GM23338 (cell line): ENCODE measurements at regions not wholly inside any gene's neighbourhood (a gene's known extent, or its start where the extent isn't known, plus 50 kb on each side); places are given as distances from the start of the nearest gene placed in this dataset.
A peak's percentile ranks its signal among the peaks of the same experiment; 100 is the strongest.

Source experiments
- ATAC-seq: fragments of 200-7000 bp; cut with Tn5 transposase; 3 replicates; pipeline ENCODE4 v1.9.1; 2020
- DNase-seq: peaks from one replicate; pipeline ENCODE4 v3.0.0-alpha.2; 2015; ENCODE audit warnings: low spot score
- H2AFZ ChIP-seq: fragments of 200-600 bp; sonication (generic); 2 replicates; pipeline ENCODE4 v1.8.0; 2016; ENCODE audit warnings: antibody characterized with exemption, mild to moderate bottlenecking, moderate library complexity
- H3F3A ChIP-seq: fragments of 200-600 bp; sonication (generic); replicated peaks from 2 replicates; pipeline ENCODE4 v1.8.0; 2017; ENCODE audit warnings: antibody characterized with exemption, mixed run types, low read depth
- H3K27ac ChIP-seq: fragments of 200-600 bp; sonication (generic); 2 replicates; pipeline ENCODE4 v1.6.1; 2016; ENCODE audit warnings: low read depth
- H3K27me3 ChIP-seq: fragments of 200-600 bp; sonication (generic); 2 replicates; pipeline ENCODE4 v1.8.0; 2016; ENCODE audit warnings: mild to moderate bottlenecking, mixed run types, moderate library complexity; ENCODE audit not compliant: insufficient read depth
- H3K36me3 ChIP-seq: fragments of 200-600 bp; sonication (generic); 2 replicates; pipeline ENCODE4 v1.8.0; 2016; ENCODE audit warnings: mild to moderate bottlenecking; ENCODE audit not compliant: insufficient read depth
- H3K4me1 ChIP-seq: fragments of 200-600 bp; sonication (generic); 2 replicates; pipeline ENCODE4 v1.8.0; 2016; ENCODE audit warnings: mild to moderate bottlenecking, moderate library complexity; ENCODE audit not compliant: insufficient read depth
- H3K4me2 ChIP-seq: fragments of 200-600 bp; sonication (generic); 2 replicates; pipeline ENCODE4 v1.7.1; 2017; ENCODE audit warnings: mixed run types
- H3K4me3 ChIP-seq: fragments of 200-600 bp; sonication (generic); 2 replicates; pipeline ENCODE4 v1.6.1; 2016; ENCODE audit warnings: mixed run types
- H3K79me2 ChIP-seq: fragments of 200-600 bp; sonication (generic); replicated peaks from 2 replicates; pipeline ENCODE4 v1.8.0; 2017; ENCODE audit warnings: mild to moderate bottlenecking; ENCODE audit not compliant: insufficient read depth
- H3K9me2 ChIP-seq: fragments of 200-600 bp; sonication (generic); 2 replicates; pipeline ENCODE4 v1.8.0; 2017; ENCODE audit not compliant: insufficient read depth
- H4K20me1 ChIP-seq: fragments of 200-600 bp; sonication (generic); replicated peaks from 2 replicates; pipeline ENCODE4 v1.8.0; 2017; ENCODE audit warnings: mild to moderate bottlenecking; ENCODE audit not compliant: insufficient read depth
- H3K27ac Mint-ChIP-seq: 2 replicates; pipeline ENCODE4 v1.8.0; 2020; ENCODE audit warnings: inconsistent platforms, mild to moderate bottlenecking, moderate library complexity, mixed read lengths
- H3K27me3 Mint-ChIP-seq: 3 replicates; pipeline ENCODE4 v1.8.0; 2022; ENCODE audit warnings: low read depth, mild to moderate bottlenecking, moderate library complexity, mixed read lengths, inconsistent platforms; ENCODE audit not compliant: insufficient read depth, poor library complexity
- H3K36me3 Mint-ChIP-seq: 3 replicates; pipeline ENCODE4 v1.8.0; 2021; ENCODE audit warnings: low read depth, mild to moderate bottlenecking, inconsistent platforms, moderate library complexity, mixed read lengths
- H3K4me1 Mint-ChIP-seq: 3 replicates; pipeline ENCODE4 v1.8.0; 2020; ENCODE audit warnings: mild to moderate bottlenecking, inconsistent platforms, mixed read lengths
- H3K4me3 Mint-ChIP-seq: 3 replicates; pipeline ENCODE4 v1.8.0; 2021; ENCODE audit warnings: moderate library complexity, mild to moderate bottlenecking, inconsistent platforms, mixed read lengths
- H3K9me3 Mint-ChIP-seq: 3 replicates; pipeline ENCODE4 v1.8.0; 2020; ENCODE audit warnings: moderate library complexity, mild to moderate bottlenecking, inconsistent platforms, mixed read lengths
- CREB1 ChIP-seq: fragments of 250-450 bp; sonication (Bioruptor Pico); IDR thresholded peaks from 2 replicates; pipeline ENCODE4 v1.5.0; 2020; ENCODE audit warnings: low read depth, mild to moderate bottlenecking, moderate library complexity
- EZH2 ChIP-seq: fragments of 200-600 bp; sonication (generic); IDR thresholded peaks from one replicate; pipeline ENCODE4 v1.8.0; 2017; ENCODE audit warnings: antibody characterized with exemption, mild to moderate bottlenecking, low read depth; ENCODE audit not compliant: unreplicated experiment
- JUNB ChIP-seq: IDR thresholded peaks from one replicate; pipeline ENCODE4 v1.6.1; 2016; ENCODE audit warnings: antibody characterized with exemption; ENCODE audit not compliant: unreplicated experiment
- POLR2AphosphoS5 ChIP-seq: IDR thresholded peaks from 2 replicates; pipeline ENCODE4 v1.6.1; 2016; ENCODE audit warnings: antibody characterized with exemption, low read depth
- STAT1 ChIP-seq: IDR thresholded peaks from one replicate; pipeline ENCODE4 v1.6.1; 2016; ENCODE audit warnings: antibody characterized with exemption; ENCODE audit not compliant: unreplicated experiment
- ZNF331 ChIP-seq: fragments of 250-450 bp; sonication (Bioruptor Pico); IDR thresholded peaks from 2 replicates; pipeline ENCODE4 v1.5.0; 2020; ENCODE audit warnings: low read depth, mild to moderate bottlenecking, moderate library complexity
- TF ChIP-seq, protein P1 (sequence below): fragments of 250-450 bp; sonication (Bioruptor Pico); IDR thresholded peaks from 2 replicates; pipeline ENCODE4 v1.5.0; 2020; ENCODE audit warnings: mild to moderate bottlenecking, moderate library complexity
- TF ChIP-seq, protein P2 (sequence below): IDR thresholded peaks from one replicate; pipeline ENCODE4 v1.6.1; 2018; ENCODE audit warnings: antibody characterized with exemption; ENCODE audit not compliant: unreplicated experiment
- TF ChIP-seq, protein P3 (sequence below), 2 experiments: fragments of 200-600 bp in 1 of 2; sonication (generic) in 1 of 2; conservative IDR thresholded peaks; 2 replicates each; pipeline versions ENCODE4 v1.5.1 to v1.6.1; 2016 to 2017; ENCODE audit warnings: antibody characterized with exemption in 2 of 2, low read depth in 2 of 2, mild to moderate bottlenecking in 2 of 2, moderate library complexity in 1 of 2

DNA sequence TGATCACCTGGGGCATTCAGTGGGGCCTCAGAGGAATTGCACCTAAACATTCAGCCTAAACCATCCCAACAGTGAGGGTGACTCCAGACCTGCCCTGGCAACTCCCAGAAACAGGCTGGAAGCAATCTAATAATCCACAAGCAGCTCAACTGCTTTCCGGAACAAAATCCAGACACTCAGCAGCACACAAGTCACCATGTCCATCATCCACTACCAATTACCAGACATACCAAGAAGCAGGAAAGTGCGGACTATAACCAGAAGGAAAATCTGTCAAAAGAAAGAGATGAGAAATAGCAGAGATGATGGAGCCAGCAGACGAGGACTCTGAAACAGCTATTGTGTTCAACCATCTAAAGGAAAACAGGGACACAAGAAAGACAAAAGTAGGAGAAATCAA is 342.6 kb upstream of the ZMIZ1 start (continued):
- TF ChIP-seq, protein P1, sequence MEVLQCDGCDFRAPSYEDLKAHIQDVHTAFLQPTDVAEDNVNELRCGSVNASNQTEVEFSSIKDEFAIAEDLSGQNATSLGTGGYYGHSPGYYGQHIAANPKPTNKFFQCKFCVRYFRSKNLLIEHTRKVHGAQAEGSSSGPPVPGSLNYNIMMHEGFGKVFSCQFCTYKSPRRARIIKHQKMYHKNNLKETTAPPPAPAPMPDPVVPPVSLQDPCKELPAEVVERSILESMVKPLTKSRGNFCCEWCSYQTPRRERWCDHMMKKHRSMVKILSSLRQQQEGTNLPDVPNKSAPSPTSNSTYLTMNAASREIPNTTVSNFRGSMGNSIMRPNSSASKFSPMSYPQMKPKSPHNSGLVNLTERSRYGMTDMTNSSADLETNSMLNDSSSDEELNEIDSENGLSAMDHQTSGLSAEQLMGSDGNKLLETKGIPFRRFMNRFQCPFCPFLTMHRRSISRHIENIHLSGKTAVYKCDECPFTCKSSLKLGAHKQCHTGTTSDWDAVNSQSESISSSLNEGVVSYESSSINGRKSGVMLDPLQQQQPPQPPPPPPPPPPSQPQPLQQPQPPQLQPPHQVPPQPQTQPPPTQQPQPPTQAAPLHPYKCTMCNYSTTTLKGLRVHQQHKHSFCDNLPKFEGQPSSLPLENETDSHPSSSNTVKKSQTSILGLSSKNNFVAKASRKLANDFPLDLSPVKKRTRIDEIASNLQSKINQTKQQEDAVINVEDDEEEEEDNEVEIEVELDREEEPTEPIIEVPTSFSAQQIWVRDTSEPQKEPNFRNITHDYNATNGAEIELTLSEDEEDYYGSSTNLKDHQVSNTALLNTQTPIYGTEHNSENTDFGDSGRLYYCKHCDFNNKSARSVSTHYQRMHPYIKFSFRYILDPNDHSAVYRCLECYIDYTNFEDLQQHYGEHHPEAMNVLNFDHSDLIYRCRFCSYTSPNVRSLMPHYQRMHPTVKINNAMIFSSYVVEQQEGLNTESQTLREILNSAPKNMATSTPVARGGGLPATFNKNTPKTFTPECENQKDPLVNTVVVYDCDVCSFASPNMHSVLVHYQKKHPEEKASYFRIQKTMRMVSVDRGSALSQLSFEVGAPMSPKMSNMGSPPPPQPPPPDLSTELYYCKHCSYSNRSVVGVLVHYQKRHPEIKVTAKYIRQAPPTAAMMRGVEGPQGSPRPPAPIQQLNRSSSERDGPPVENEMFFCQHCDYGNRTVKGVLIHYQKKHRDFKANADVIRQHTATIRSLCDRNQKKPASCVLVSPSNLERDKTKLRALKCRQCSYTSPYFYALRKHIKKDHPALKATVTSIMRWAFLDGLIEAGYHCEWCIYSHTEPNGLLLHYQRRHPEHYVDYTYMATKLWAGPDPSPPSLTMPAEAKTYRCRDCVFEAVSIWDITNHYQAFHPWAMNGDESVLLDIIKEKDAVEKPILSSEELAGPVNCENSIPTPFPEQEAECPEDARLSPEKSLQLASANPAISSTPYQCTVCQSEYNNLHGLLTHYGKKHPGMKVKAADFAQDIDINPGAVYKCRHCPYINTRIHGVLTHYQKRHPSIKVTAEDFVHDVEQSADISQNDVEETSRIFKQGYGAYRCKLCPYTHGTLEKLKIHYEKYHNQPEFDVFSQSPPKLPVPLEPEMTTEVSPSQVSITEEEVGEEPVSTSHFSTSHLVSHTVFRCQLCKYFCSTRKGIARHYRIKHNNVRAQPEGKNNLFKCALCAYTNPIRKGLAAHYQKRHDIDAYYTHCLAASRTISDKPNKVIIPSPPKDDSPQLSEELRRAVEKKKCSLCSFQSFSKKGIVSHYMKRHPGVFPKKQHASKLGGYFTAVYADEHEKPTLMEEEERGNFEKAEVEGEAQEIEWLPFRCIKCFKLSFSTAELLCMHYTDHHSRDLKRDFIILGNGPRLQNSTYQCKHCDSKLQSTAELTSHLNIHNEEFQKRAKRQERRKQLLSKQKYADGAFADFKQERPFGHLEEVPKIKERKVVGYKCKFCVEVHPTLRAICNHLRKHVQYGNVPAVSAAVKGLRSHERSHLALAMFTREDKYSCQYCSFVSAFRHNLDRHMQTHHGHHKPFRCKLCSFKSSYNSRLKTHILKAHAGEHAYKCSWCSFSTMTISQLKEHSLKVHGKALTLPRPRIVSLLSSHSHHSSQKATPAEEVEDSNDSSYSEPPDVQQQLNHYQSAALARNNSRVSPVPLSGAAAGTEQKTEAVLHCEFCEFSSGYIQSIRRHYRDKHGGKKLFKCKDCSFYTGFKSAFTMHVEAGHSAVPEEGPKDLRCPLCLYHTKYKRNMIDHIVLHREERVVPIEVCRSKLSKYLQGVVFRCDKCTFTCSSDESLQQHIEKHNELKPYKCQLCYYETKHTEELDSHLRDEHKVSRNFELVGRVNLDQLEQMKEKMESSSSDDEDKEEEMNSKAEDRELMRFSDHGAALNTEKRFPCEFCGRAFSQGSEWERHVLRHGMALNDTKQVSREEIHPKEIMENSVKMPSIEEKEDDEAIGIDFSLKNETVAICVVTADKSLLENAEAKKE (CRISPR knock-in tag) = no peak
- TF ChIP-seq, protein P2, sequence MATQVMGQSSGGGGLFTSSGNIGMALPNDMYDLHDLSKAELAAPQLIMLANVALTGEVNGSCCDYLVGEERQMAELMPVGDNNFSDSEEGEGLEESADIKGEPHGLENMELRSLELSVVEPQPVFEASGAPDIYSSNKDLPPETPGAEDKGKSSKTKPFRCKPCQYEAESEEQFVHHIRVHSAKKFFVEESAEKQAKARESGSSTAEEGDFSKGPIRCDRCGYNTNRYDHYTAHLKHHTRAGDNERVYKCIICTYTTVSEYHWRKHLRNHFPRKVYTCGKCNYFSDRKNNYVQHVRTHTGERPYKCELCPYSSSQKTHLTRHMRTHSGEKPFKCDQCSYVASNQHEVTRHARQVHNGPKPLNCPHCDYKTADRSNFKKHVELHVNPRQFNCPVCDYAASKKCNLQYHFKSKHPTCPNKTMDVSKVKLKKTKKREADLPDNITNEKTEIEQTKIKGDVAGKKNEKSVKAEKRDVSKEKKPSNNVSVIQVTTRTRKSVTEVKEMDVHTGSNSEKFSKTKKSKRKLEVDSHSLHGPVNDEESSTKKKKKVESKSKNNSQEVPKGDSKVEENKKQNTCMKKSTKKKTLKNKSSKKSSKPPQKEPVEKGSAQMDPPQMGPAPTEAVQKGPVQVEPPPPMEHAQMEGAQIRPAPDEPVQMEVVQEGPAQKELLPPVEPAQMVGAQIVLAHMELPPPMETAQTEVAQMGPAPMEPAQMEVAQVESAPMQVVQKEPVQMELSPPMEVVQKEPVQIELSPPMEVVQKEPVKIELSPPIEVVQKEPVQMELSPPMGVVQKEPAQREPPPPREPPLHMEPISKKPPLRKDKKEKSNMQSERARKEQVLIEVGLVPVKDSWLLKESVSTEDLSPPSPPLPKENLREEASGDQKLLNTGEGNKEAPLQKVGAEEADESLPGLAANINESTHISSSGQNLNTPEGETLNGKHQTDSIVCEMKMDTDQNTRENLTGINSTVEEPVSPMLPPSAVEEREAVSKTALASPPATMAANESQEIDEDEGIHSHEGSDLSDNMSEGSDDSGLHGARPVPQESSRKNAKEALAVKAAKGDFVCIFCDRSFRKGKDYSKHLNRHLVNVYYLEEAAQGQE = no peak

DNA sequence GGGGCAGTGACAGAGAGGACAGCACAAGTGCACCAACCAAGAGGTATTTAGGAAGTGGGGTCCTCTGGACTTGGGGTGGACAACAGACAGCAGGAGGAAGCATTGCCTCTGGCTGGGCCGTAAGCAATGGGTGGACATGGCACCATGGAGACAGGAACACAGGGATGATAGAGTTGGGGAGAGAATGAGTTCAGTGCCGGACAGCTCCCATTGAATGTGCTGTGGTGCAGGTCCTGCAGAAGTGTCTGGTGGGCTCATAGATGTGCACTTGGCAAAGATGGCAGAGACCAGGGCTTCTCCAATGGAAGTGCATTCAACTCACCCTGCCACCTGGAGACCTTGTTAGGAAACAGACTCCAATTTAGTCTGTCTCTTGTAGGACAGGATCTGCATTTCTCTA is 341.5 kb upstream of the ZMIZ1 start:
- DNase-seq = no peak
- Mint-ChIP-seq H3K4me3 (no peak overlapping the region), H3K9me3 (no peaks in the 10 kb centered on the region), H3K36me3 (no peaks in the 10 kb centered on the region), H3K27ac (no peak overlapping the region), H3K27me3 (peaks cover 2% of the 10 kb centered on the region), H3K4me1 (no peaks in the 10 kb centered on the region)
- Histone ChIP-seq H4K20me1 (no peaks in the 10 kb centered on the region), H3K4me1 (no peaks in the 10 kb centered on the region), H3K79me2 (no peaks in the 10 kb centered on the region), H3K4me3 (no peak overlapping the region), H3K27ac (no peak overlapping the region), H3K36me3 (no peaks in the 10 kb centered on the region), H3K4me2 (no peak overlapping the region), H3F3A (no peaks in the 10 kb centered on the region), H2AFZ (no peak overlapping the region), H3K27me3 (no peaks in the 10 kb centered on the region), H3K9me2 (0 out of 2 replicates have a peak, but pooled peaks cover 4% of the 10 kb centered on the region)
- ATAC-seq = no peak
- TF ChIP-seq, protein P2 = peak; percentile 21
- TF ChIP-seq STAT1 (no peak), CREB1 (CRISPR knock-in tag) (no peak), POLR2AphosphoS5 (no peak), ZNF331 (CRISPR knock-in tag) (no peak), JUNB (no peak), EZH2 (no peak)
- TF ChIP-seq, protein P3, sequence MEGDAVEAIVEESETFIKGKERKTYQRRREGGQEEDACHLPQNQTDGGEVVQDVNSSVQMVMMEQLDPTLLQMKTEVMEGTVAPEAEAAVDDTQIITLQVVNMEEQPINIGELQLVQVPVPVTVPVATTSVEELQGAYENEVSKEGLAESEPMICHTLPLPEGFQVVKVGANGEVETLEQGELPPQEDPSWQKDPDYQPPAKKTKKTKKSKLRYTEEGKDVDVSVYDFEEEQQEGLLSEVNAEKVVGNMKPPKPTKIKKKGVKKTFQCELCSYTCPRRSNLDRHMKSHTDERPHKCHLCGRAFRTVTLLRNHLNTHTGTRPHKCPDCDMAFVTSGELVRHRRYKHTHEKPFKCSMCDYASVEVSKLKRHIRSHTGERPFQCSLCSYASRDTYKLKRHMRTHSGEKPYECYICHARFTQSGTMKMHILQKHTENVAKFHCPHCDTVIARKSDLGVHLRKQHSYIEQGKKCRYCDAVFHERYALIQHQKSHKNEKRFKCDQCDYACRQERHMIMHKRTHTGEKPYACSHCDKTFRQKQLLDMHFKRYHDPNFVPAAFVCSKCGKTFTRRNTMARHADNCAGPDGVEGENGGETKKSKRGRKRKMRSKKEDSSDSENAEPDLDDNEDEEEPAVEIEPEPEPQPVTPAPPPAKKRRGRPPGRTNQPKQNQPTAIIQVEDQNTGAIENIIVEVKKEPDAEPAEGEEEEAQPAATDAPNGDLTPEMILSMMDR (conservative IDR thresholded peaks at IDR 0.05; ENCODE audit: low read depth in 2 of 2) = no peak
